CD4-positive, alpha-beta T cell (primary cell): ENCODE measurements at regions not wholly inside any gene's neighbourhood (a gene's known extent, or its start where the extent isn't known, plus 50 kb on each side); places are given as distances from the start of the nearest gene placed in this dataset.

Source experiments
- ATAC-seq: fragments of 200-7000 bp; cut with Tn5 transposase; one replicate; pipeline ENCODE4 v1.10.0; 2022; ENCODE audit warnings: mild to moderate bottlenecking; ENCODE audit not compliant: poor library complexity
- CTCF ChIA-PET: fragments of 350-600 bp; sonication (Branson Sonifier 250); formaldehyde crosslinking; loops from one replicate; lab custom pipeline; 2021; ENCODE audit warnings: antibody characterized with exemption, inconsistent platforms; lab: Charles Lee
- POLR2A ChIA-PET: fragments of 350-600 bp; sonication (Branson Sonifier 250); formaldehyde crosslinking; loops from one replicate; lab custom pipeline; 2021; ENCODE audit warnings: antibody characterized with exemption, inconsistent platforms; lab: Charles Lee
- DNase-seq, 14 experiments: peaks; one replicate each; pipeline ENCODE4 v3.0.0-alpha.2; 2013 to 2020; ENCODE audit warnings: mixed read lengths in 2 of 14
- H3K27ac ChIP-seq, 2 donors: one replicate each; pipeline versions ENCODE4 v1.5.1 to v1.7.0; 2013; ENCODE audit warnings: low read length in 2 of 2, low read depth in 1 of 2, mild to moderate bottlenecking in 1 of 2
- H3K27me3 ChIP-seq, 2 experiments: 1 replicate in 1 of 2; 2 replicates in 1 of 2; pipeline versions ENCODE4 v1.6.1 to v1.7.0; 2013; ENCODE audit warnings: low read length in 2 of 2, control low read depth in 1 of 2, mild to moderate bottlenecking in 1 of 2, moderate library complexity in 1 of 2; ENCODE audit not compliant: insufficient read depth in 2 of 2, control insufficient read depth in 1 of 2
- H3K36me3 ChIP-seq: one replicate; pipeline ENCODE4 v1.6.1; 2013; ENCODE audit warnings: low read length, control low read depth; ENCODE audit not compliant: insufficient read depth
- H3K4me1 ChIP-seq: one replicate; pipeline ENCODE4 v1.6.1; 2013; ENCODE audit warnings: low read length, control low read depth; ENCODE audit not compliant: insufficient read depth
- H3K4me3 ChIP-seq: one replicate; pipeline ENCODE4 v1.5.1; 2013; ENCODE audit warnings: mild to moderate bottlenecking, low read length, moderate library complexity
- H3K9me3 ChIP-seq, 2 experiments: 1 replicate in 1 of 2; 2 replicates in 1 of 2; pipeline versions ENCODE4 v1.6.1 to v1.7.0; 2013; ENCODE audit warnings: low read length in 2 of 2, mild to moderate bottlenecking in 2 of 2, control low read depth in 1 of 2, moderate library complexity in 1 of 2; ENCODE audit not compliant: control insufficient read depth in 1 of 2, insufficient read depth in 1 of 2
- H3K27ac Mint-ChIP-seq: one replicate; pipeline ENCODE4 v1.8.0; 2020; ENCODE audit warnings: mixed read lengths
- H3K27me3 Mint-ChIP-seq: one replicate; pipeline ENCODE4 v1.8.0; 2021; ENCODE audit warnings: mixed read lengths
- H3K36me3 Mint-ChIP-seq: one replicate; pipeline ENCODE4 v1.8.0; 2021; ENCODE audit warnings: low read depth, mixed read lengths
- H3K4me1 Mint-ChIP-seq: one replicate; pipeline ENCODE4 v1.8.0; 2021; ENCODE audit warnings: low read depth, mixed read lengths
- H3K4me3 Mint-ChIP-seq: one replicate; pipeline ENCODE4 v1.8.0; 2020; ENCODE audit warnings: mild to moderate bottlenecking, mixed read lengths
- H3K9me3 Mint-ChIP-seq: one replicate; pipeline ENCODE4 v1.8.0; 2020; ENCODE audit warnings: mixed read lengths
- intact Hi-C, 2 experiments: fragments of 100-400 bp; cut with DNase I in 1 of 2; cut with micrococcal nuclease in 1 of 2; formaldehyde crosslinking; loops; one replicate each; pipeline versions ENCODE4 v1.15.1 to v1.9.0; 2023 to 2025; cut with DNase I, micrococcal nuclease
- TF ChIP-seq, protein P1 (sequence below): fragments of 200-600 bp; IDR thresholded peaks from one replicate; pipeline ENCODE4 v1.8.0; 2022; ENCODE audit warnings: antibody characterized with exemption, mild to moderate bottlenecking

DNA sequence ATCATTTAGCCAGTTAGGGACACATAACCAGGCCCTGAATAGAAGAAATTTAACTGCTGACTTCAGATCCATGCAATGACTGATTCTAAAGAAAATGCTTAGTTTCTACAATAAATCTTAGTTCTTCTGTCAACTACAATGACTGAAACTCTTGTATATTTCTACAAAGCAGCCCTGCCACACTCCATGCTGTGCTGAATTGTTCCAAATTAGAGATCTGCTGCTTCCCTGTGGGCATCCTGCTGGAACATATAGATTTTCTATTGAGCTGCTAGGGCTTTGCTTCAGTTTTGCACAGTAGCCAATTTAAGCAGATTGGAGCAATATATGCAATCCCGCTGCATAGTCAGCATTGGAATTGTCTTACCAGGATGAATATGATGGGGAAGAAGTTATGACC is 312.8 kb upstream of the SMIM31 start:
- intact Hi-C loops, result no loop called here
- Histone ChIP-seq H3K27ac (no peak overlapping the region), H3K9me3 (no peaks in the 10 kb centered on the region), H3K4me3 (no peak overlapping the region), H3K4me1 (no peaks in the 10 kb centered on the region), H3K27me3 (no peaks in the 10 kb centered on the region), H3K36me3 (no peaks in the 10 kb centered on the region)
- ATAC-seq (no peak), DNase-seq (no peak)
- no peak overlapping the region for H3K4me3 Mint-ChIP-seq
- CTCF ChIA-PET, result interaction anchor here (0.6 kb wide), 1 partner anchor 1554 kb away, joined by 4 read pairs; no protein-coding TSS in a partner anchor
- no peaks in the 10 kb centered on the region for H3K27me3 Mint-ChIP-seq
- no peak overlapping the region for H3K27ac Mint-ChIP-seq
- POLR2A ChIA-PET, result no interaction called here
- H3K9me3 Mint-ChIP-seq, result no peaks in the 10 kb centered on the region
- H3K4me1 Mint-ChIP-seq, result no peaks in the 10 kb centered on the region
- H3K36me3 Mint-ChIP-seq, result no peaks in the 10 kb centered on the region
- TF ChIP-seq, protein P1, sequence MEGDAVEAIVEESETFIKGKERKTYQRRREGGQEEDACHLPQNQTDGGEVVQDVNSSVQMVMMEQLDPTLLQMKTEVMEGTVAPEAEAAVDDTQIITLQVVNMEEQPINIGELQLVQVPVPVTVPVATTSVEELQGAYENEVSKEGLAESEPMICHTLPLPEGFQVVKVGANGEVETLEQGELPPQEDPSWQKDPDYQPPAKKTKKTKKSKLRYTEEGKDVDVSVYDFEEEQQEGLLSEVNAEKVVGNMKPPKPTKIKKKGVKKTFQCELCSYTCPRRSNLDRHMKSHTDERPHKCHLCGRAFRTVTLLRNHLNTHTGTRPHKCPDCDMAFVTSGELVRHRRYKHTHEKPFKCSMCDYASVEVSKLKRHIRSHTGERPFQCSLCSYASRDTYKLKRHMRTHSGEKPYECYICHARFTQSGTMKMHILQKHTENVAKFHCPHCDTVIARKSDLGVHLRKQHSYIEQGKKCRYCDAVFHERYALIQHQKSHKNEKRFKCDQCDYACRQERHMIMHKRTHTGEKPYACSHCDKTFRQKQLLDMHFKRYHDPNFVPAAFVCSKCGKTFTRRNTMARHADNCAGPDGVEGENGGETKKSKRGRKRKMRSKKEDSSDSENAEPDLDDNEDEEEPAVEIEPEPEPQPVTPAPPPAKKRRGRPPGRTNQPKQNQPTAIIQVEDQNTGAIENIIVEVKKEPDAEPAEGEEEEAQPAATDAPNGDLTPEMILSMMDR, result no peak

DNA sequence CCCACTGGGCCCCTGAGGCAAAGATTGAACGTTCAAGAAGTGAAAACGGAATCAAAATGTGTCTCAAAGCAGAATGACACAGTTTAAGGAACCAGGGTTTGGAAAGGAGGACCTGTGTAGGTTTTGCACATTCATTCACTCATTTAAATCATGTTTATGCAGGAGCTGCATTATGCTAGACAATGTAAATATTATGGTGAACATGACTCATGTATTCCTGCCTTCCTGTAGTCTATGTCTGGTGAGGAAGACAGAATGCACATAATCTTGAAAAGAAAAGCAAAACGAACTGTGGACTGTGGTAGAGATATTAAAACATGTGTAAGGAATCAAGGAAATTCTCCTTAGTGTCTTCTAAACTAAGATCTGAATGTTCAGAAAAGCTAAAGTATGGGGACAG is 311.8 kb upstream of the SMIM31 start:
- H3K36me3 ChIP-seq, result no peaks in the 10 kb centered on the region
- H3K4me1 ChIP-seq, result no peaks in the 10 kb centered on the region
- Mint-ChIP-seq H3K4me3 (no peak overlapping the region), H3K36me3 (no peaks in the 10 kb centered on the region), H3K27ac (no peak overlapping the region), H3K9me3 (no peaks in the 10 kb centered on the region), H3K27me3 (no peaks in the 10 kb centered on the region), H3K4me1 (no peaks in the 10 kb centered on the region)
- TF ChIP-seq, protein P1, result no peak
- ChIA-PET POLR2A (no interaction called here), CTCF (no interaction called here)
- H3K27me3 ChIP-seq, result no peaks in the 10 kb centered on the region
- DNase-seq (no peak), ATAC-seq (no peak)
- no peaks in the 10 kb centered on the region for H3K9me3 ChIP-seq
- H3K4me3 ChIP-seq, result no peak overlapping the region
- H3K27ac ChIP-seq, result no peak overlapping the region
- intact Hi-C loops, result no loop called here

DNA sequence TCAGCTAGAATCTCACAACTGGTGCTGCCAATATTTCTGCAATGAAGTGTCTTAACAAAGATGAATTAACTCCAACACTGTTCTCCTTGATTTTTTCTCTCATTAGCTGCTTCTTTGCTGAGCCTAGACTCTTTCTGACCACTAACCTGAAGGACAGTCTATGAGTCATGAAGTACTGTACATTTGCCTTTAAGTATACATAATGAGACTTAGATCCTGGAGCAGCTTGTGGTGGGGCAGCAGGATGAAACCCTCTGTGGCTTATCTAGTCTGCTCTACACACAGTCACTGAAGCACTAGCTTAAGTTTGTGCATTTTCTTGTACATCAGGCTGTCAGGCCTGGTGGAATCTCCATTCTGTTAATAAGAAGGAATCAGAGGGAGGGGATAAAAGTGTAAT is 307.4 kb upstream of the SMIM31 start:
- no peak for ATAC-seq
- Histone ChIP-seq H3K9me3 (no peaks in the 10 kb centered on the region), H3K27ac (no peak overlapping the region), H3K4me1 (no peaks in the 10 kb centered on the region), H3K27me3 (no peaks in the 10 kb centered on the region), H3K36me3 (no peaks in the 10 kb centered on the region), H3K4me3 (no peak overlapping the region)
- ChIA-PET POLR2A (no interaction called here), CTCF (interaction anchor here (0.7 kb wide), 1 partner anchor 68 kb away, joined by 3 read pairs; no protein-coding TSS in a partner anchor)
- Mint-ChIP-seq H3K4me3 (no peak overlapping the region), H3K9me3 (peaks cover 2% of the 10 kb centered on the region), H3K4me1 (no peaks in the 10 kb centered on the region), H3K27ac (no peak overlapping the region), H3K36me3 (no peaks in the 10 kb centered on the region), H3K27me3 (peaks cover 3% of the 10 kb centered on the region)
- intact Hi-C loops, result no loop called here
- TF ChIP-seq, protein P1, result no peak
- no peak for DNase-seq
